ENCODE measurements at regions not wholly inside any gene's neighbourhood (a gene's known extent, or its start where the extent isn't known, plus 50 kb on each side); places are given as distances from the start of the nearest gene placed in this dataset.

DNA sequence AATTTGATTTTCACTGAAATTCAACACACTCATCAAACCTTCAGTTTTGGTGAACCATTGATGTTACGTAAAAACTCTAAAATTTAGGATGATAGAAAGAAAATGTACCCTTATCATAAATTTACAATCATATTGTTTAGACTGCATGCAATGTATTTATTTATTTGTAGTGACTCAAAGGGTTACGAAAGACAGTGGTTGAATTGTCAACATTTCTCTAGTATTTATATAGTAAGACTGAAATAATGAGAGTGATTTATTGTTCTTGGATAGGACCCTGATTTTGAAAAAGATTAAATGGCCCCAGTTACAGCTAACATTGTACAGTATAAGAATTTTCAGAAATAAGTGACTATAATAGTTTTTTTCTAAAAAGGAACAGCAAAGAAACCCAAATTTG, 591.5 kb downstream of the RFPL4B start (continued):
- TF ChIP-seq, protein P1, sequence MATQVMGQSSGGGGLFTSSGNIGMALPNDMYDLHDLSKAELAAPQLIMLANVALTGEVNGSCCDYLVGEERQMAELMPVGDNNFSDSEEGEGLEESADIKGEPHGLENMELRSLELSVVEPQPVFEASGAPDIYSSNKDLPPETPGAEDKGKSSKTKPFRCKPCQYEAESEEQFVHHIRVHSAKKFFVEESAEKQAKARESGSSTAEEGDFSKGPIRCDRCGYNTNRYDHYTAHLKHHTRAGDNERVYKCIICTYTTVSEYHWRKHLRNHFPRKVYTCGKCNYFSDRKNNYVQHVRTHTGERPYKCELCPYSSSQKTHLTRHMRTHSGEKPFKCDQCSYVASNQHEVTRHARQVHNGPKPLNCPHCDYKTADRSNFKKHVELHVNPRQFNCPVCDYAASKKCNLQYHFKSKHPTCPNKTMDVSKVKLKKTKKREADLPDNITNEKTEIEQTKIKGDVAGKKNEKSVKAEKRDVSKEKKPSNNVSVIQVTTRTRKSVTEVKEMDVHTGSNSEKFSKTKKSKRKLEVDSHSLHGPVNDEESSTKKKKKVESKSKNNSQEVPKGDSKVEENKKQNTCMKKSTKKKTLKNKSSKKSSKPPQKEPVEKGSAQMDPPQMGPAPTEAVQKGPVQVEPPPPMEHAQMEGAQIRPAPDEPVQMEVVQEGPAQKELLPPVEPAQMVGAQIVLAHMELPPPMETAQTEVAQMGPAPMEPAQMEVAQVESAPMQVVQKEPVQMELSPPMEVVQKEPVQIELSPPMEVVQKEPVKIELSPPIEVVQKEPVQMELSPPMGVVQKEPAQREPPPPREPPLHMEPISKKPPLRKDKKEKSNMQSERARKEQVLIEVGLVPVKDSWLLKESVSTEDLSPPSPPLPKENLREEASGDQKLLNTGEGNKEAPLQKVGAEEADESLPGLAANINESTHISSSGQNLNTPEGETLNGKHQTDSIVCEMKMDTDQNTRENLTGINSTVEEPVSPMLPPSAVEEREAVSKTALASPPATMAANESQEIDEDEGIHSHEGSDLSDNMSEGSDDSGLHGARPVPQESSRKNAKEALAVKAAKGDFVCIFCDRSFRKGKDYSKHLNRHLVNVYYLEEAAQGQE (IDR thresholded peaks at IDR 0.05; ENCODE audit: low read depth, low read length) = no peak
- TF ChIP-seq, protein P2, sequence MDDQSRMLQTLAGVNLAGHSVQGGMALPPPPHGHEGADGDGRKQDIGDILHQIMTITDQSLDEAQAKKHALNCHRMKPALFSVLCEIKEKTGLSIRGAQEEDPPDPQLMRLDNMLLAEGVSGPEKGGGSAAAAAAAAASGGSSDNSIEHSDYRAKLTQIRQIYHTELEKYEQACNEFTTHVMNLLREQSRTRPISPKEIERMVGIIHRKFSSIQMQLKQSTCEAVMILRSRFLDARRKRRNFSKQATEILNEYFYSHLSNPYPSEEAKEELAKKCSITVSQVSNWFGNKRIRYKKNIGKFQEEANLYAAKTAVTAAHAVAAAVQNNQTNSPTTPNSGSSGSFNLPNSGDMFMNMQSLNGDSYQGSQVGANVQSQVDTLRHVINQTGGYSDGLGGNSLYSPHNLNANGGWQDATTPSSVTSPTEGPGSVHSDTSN (IDR thresholded peaks at IDR 0.05) = no peak
- TF ChIP-seq USF2 (IDR thresholded peaks at IDR 0.05; ENCODE audit: borderline replicate concordance, low read depth, low read length) (no peak), EP300 (IDR thresholded peaks at IDR 0.05; ENCODE audit: borderline replicate concordance in 1 of 2, low read depth in 1 of 2, low read length in 1 of 2) (no peak), YY1 (IDR thresholded peaks at IDR 0.05; ENCODE audit: low read depth) (no peak)

DNA sequence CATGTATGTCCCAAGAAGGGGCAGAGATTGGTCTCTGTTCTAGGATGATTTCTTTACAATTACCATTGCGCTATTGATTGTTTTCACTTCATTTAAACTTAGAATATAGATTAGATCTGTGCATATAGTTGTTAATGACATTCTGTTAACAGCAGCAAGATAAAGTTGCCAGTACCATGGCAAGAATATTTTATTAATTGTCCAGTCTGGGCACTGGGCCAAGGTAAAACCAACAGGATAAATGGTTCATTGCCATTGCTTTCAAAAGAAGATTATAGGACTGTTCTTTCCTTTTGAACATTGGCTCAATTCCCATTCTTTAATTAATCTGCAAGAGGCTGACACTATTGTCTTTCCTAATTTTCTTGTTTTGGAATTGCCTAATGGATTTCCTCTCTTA, 592.4 kb downstream of the RFPL4B start:
- Histone ChIP-seq H3K4me3 (ENCODE audit: low read depth in 2 of 2, low read length in 1 of 2) (no peak overlapping the region), H3K36me3 (replicated peaks in 1 of 2; ENCODE audit: control insufficient read depth in 1 of 2, insufficient read depth in 2 of 2, low read length in 1 of 2) (no peaks in the 10 kb centered on the region), H3F3A (replicated peaks; ENCODE audit: insufficient read depth) (no peaks in the 10 kb centered on the region), H3K4me1 (ENCODE audit: control insufficient read depth in 1 of 2, insufficient read depth in 2 of 2, low read depth in 1 of 2, low read length in 1 of 2) (peaks cover 3 to 9% of the 10 kb centered on the region in 2 experiments; a peak in 2 of 4 replicates), H3K9ac (no peak overlapping the region), H4K20me1 (ENCODE audit: insufficient read depth) (no peaks in the 10 kb centered on the region), H2AFZ (ENCODE audit: low read depth) (no peak overlapping the region), H3K9me2 (no peaks in the 10 kb centered on the region), H3K27ac (ENCODE audit: low read depth in 2 of 2, low read length in 1 of 2) (no peak overlapping the region), H3K4me2 (no peak overlapping the region), H3K9me3 (no peaks in the 10 kb centered on the region), H3K27me3 (ENCODE audit: insufficient read depth) (no peaks in the 10 kb centered on the region), H3K79me2 (ENCODE audit: insufficient read depth) (no peaks in the 10 kb centered on the region)
- ChIA-PET CTCF (no interaction called here), POLR2A (no interaction called here)
- TF ChIP-seq RCOR1 (IDR thresholded peaks at IDR 0.05; ENCODE audit: low read length) = 0 out of 2 replicates have a peak, but pooled peaks have one; percentile 44
- no peak for TF ChIP-seq USF2 (IDR thresholded peaks at IDR 0.05; ENCODE audit: borderline replicate concordance, low read depth, low read length)
- TF ChIP-seq FOXM1 (IDR thresholded peaks at IDR 0.05; ENCODE audit: low read depth) = no peak
- TF ChIP-seq SIN3A (IDR thresholded peaks at IDR 0.05; ENCODE audit: borderline replicate concordance, low read depth, low read length) = no peak
- TF ChIP-seq RFX5 (IDR thresholded peaks at IDR 0.05; ENCODE audit: low read length) = no peak
- peak; percentile 65 for TF ChIP-seq GATA2 (CRISPR knock-in tag; IDR thresholded peaks at IDR 0.05)
- TF ChIP-seq TCF12 (IDR thresholded peaks at IDR 0.05) = peak; percentile 23; the same call in 1 of the 2 replicates
- no peak for TF ChIP-seq SMC3 (IDR thresholded peaks at IDR 0.05; ENCODE audit: low read depth, low read length)
- no peak for TF ChIP-seq TAF1 (IDR thresholded peaks at IDR 0.05; ENCODE audit: borderline replicate concordance, low read depth, low read length)
- no peak for TF ChIP-seq FOXJ3 (CRISPR knock-in tag; IDR thresholded peaks at IDR 0.05)
- peak; percentile 65 for TF ChIP-seq NFIC (IDR thresholded peaks at IDR 0.05; ENCODE audit: borderline replicate concordance)
- TF ChIP-seq IRF3 (IDR thresholded peaks at IDR 0.05; ENCODE audit: low read depth, low read length) = no peak
- TF ChIP-seq RAD21 (IDR thresholded peaks at IDR 0.05; ENCODE audit: low read length) = no peak
- peak; percentile 18 for TF ChIP-seq CHD2 (IDR thresholded peaks at IDR 0.05; ENCODE audit: low read length, partially characterized antibody)
- no peak for TF ChIP-seq JUND (IDR thresholded peaks at IDR 0.05)
- TF ChIP-seq EP300 (IDR thresholded peaks at IDR 0.05; ENCODE audit: borderline replicate concordance in 1 of 2, low read depth in 1 of 2, low read length in 1 of 2) = peak in 1 of 2 experiments; percentile 48; a peak in 1 of 4 replicates
- WGBS (ENCODE audit: low lambda C conversion rate) = 77% methylated on average over 1 of the region's 1 CpG
- DNase-seq = peak; percentile 17

Measured in SK-N-SH (cell line).